ENCODE measurements at regions not wholly inside any gene's neighbourhood (a gene's known extent, or its start where the extent isn't known, plus 50 kb on each side); places are given as distances from the start of the nearest gene placed in this dataset.

DNA sequence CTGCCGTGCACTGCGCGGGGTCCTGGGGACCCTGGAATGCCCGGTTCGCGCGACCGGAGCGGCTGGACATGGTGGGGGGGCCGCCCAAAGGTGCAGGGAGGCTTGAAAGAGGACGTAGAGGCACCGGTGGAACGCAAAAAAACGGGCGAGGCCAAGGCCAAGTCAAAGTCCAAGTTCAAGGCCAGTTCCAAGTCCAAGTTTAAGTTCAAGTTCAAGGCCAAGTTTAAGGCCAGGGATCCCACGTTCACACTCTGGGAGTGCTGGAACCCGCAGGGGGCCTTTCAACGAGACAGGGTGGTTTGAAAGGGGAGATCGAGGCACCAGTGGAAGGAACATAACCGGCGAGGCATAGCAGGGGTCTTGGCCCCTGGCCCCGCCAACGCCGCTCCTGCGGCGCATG is 317.6 kb downstream of the ALG10 start:
- TF ChIP-seq, protein P1, sequence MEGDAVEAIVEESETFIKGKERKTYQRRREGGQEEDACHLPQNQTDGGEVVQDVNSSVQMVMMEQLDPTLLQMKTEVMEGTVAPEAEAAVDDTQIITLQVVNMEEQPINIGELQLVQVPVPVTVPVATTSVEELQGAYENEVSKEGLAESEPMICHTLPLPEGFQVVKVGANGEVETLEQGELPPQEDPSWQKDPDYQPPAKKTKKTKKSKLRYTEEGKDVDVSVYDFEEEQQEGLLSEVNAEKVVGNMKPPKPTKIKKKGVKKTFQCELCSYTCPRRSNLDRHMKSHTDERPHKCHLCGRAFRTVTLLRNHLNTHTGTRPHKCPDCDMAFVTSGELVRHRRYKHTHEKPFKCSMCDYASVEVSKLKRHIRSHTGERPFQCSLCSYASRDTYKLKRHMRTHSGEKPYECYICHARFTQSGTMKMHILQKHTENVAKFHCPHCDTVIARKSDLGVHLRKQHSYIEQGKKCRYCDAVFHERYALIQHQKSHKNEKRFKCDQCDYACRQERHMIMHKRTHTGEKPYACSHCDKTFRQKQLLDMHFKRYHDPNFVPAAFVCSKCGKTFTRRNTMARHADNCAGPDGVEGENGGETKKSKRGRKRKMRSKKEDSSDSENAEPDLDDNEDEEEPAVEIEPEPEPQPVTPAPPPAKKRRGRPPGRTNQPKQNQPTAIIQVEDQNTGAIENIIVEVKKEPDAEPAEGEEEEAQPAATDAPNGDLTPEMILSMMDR (IDR thresholded peaks at IDR 0.05), result no peak
- TF ChIP-seq EP300 (IDR thresholded peaks at IDR 0.05), result no peak
- no peak for TF ChIP-seq POLR2A (IDR thresholded peaks at IDR 0.05)
